HG03354 (cell line): ENCODE measurements at regions not wholly inside any gene's neighbourhood (a gene's known extent, or its start where the extent isn't known, plus 50 kb on each side); places are given as distances from the start of the nearest gene placed in this dataset.

Source experiments
- ATAC-seq: cut with Tn5 transposase; IDR thresholded peaks from one replicate; pipeline ENCODE4 v1.9.1; 2021; ENCODE audit warnings: mild to moderate bottlenecking; ENCODE audit not compliant: unreplicated experiment, poor library complexity, severe bottlenecking

DNA sequence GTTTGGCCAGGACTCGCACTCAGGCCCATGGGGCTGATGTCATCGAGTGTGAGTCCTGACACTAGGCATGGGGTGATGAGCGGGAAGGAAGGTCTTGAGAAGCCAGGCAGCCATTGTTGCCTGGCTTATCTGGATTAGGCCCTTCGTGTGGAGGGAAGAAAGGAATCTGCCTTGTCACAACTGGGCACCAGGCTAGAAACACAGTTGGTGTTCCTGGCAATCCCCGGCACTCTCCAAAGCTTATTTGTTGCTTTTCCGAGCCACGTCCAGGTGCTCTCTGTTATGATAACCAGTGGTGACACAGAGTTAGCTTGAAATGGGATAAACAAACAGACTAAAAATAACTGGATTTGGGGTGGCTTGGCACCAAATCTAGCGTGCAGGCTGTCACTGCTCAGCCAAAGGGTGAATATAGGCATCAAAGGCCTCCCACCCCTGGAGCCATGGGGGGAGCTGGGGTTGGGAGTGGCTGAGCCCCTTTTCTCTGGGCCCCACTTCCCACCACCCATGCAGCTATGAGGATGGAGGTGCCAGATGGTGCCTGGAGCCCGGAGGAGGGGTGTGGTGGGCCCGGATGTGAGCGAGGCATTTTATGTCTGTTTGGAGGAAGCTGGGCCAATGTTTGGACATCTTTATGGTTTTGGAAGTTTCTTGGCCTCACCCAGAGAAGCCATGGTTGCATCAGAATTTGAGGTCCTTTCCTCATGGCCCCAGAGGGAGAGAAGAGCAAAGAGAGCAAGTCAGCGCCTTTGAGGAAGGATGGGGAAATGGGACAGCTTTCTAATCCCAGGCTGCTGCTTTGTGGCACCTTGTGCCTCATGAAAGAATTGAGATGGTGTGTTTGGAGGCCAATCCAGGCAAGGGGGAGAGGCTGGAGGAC, 98.0 kb upstream of the PITX1 start:
- no peak for ATAC-seq

GRCh38 chr5:135130261-135131215, 96.5 kb upstream of the PITX1 start:
- no peak for ATAC-seq

- ATAC-seq: no peak
Observed at GRCh38 chr5:135129307-135129706, 95.3 kb upstream of the PITX1 start.

DNA sequence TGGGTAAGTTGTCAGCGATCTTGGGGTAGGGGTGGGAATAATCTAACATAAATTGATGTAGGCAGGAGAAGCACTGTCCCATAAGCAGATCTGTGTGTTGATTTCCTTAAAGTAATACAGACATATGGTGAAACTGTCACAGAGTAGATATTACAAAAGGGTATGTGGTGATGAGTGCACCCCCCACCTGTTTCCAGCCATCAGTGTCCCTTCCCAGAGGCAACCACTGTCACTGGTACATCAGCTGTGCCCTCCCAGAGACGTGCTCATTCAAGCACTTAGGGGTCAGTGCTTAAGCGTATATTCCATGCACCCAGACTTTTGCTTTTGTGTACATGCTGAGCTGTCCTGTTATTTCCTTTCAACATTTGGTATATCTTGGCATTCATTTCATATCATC, 94.3 kb upstream of the PITX1 start:
- ATAC-seq: no peak

DNA sequence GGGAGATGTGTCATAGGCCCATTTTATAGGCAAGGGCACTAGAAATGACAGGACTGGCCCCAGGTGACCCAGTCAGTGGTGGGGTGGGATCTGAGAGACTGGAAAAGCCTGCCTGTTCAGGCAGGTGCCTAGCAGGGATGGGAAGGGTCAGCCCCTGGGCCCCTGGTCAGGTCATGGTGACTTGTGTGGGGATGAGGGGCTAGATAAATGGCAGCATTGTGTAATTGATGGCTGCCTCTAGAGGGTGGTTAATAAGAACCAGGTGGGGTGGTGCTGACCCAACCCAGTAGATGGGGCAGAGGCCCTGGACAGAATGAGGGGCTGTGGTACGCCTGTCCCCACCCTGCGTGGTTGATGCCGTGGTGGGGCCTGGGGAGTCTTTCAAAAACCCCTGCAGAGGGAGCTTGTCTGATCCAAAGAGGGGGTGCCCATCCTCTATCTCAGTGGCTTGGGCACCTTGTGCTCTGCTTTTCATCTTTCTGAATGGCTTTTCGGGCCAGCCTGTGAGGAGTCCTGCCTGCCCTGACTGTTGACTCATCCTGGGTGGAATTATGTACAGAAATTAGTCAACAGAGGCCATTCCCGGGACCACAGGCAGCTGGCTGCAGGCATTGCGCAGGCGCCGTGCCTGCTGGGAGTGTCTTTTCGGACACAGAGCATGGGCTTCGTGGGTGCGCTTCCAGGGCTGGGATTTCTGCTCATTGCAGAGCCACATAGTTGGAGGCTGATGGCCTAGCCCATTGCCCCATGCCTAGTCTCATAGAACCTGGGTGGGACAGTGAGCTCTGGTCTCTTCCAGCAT, 93.6 kb upstream of the PITX1 start:
- no peak for ATAC-seq

- ATAC-seq: no peak
Observed at GRCh38 chr5:135126688-135127438, 92.8 kb upstream of the PITX1 start.

- no peak for ATAC-seq
Observed at GRCh38 chr5:135124724-135125123, 90.7 kb upstream of the PITX1 start.

DNA sequence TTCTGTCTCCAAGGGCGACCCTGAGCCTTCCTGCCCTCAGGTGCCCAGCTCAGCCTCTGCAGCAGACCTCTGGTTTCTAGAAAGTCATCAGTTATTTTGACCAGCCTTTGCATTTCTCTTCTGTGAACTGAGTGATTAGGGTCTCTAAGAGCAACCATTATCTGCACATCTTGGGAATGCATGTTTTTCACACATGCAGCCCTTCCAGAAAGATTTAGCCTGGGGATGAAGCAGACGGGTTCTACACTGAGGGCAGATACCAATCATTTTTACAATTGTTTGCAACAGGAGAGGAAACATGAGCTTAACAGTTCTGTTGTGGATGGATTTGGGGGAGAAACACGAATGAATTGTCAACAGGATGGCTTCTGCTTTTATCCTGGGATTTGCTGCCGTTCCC, 90.1 kb upstream of the PITX1 start:
- ATAC-seq: no peak

GRCh38 chr5:135122797-135123196, 88.8 kb upstream of the PITX1 start:
- no peak for ATAC-seq

- ATAC-seq: no peak
Observed at GRCh38 chr5:135120951-135121350, 86.9 kb upstream of the PITX1 start.

DNA sequence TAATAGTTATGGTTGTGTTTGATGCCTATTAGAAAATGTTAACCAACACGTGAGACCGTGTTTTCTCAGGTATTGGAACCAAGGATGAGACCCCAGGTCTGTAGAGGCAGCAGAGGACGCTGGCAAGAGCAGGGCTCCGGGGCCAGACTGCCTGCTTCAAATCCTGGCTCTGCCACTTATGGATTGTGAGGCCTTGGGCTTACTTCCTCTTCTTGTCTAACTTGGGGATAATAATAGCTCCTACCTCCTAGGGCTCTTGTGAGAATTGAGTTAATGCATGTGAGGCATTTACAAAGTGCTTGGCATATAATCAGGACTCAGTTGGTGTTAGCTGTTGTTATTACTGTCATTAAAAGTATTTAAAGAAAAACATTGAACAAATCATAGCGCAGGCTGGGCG, 85.5 kb upstream of the PITX1 start:
- ATAC-seq: no peak

- ATAC-seq: no peak
Observed at GRCh38 chr5:135117590-135117989, 83.6 kb upstream of the PITX1 start.

- ATAC-seq: no peak
Observed at GRCh38 chr5:135116160-135116561, 82.1 kb upstream of the PITX1 start.

GRCh38 chr5:135115591-135115990, 81.6 kb upstream of the PITX1 start:
- no peak for ATAC-seq

DNA sequence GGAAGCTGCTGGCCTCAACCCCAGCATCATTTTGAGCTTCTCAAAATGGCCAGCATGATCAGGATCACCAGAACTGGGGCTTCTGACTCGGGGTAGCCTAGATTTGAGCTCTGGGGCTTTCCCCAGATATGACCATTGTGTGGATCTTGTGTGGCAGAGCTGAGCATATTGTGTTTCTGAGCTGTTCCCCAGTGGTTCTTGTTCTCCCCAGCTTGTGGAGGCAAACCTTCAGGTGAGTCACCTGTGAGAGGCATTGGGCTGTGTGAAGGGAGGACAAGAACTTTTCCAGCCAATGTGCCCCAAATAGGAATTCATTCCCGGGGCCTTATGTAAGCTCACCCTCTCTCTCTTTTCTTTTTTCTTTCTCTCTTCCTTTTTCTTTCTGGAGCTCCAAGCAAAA, 80.7 kb upstream of the PITX1 start:
- ATAC-seq: no peak

DNA sequence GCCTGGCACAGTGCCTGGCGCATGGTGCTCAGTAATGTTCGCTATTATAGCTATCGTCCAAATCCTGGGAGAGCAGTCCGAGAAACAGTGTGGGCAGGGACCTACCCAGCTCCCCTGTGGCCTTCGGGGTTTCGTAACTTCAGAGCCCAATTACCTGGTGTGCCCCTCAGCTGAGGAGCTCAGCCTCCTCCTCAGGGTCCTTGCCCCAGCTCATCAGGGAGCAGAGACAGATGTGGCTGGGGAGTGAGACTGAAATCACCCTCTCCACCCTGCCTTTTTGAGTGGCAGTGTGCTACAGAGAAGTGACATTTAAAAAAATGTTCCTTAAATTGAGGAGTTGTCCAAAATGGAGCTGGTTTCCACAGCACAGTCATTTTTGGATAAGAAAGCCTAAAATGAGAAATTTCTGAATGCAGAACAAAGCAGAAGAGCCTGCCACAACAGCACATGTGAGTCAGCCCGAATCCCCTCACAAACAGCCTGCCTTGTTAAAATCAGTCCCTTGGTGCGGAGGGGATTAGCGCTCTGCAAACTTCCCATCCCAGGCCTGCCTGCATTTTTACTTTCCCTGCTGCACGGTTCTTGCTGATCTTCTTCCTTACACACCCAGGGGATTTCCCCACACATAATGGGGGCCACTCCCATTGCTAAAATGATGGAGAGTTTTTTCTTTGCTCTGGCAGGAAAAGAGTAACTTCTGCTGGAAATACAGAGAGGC, 78.1 kb upstream of the PITX1 start:
- ATAC-seq: no peak

DNA sequence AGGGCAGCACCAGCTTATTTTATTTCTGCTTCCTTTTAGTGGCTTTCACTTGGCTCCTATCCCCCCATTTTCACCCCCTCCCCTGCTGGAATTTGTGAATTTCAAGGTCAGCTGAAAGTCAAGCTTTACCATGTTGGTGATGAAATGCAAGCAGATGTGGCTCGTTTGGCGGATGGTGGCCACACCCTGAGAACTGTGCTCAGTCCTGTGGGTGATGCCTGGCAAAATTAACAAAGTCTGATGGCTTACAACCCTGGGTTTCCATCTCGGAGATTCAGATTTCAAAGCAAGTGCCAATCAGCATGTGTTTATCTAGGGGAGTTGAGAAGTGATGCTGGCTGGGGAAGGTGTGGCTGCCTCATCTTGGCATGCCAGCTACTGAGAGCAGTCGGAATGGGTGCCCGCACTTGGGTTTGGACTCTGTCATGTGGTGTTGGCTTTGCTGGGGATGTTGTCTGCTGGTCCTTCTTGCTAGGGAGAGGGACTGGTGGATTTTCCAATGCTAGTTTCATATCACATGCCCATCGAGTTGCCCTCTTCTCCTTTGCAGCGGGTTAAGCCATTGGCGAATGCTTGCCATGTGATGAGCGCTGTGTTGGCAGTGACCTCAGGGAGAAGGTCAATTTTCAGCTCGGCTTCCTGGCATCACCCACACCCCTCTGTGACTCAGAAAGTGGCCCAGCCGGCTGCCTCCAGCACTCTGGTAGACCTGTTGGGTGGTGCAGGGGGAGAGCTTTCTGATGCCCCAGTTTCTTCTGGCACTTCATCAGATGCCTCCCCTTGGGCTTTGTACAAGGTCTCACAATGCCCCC, 77.0 kb upstream of the PITX1 start:
- no peak for ATAC-seq

DNA sequence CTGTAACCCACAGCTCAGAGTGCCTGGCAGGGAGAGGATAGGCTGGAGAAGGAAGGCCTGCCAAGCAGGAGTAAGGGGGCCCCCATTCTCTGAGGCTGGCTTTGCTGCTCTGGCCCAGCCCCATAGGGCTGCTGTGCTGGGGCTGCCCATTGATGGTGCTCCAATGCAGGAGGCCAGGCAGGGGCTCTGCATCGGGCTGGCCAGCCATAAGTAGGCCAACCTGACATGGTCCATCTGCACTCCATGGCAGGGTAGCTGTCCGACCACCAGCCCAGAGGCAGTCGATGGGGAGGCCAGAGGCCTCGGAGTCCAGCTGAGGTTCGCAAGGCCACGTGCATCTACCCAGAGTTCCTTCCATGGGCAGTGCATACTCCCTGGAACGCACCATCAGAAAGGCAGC, 75.0 kb upstream of the PITX1 start:
- ATAC-seq: no peak
